ENCODE measurements at regions not wholly inside any gene's neighbourhood (a gene's known extent, or its start where the extent isn't known, plus 50 kb on each side); places are given as distances from the start of the nearest gene placed in this dataset.

DNA sequence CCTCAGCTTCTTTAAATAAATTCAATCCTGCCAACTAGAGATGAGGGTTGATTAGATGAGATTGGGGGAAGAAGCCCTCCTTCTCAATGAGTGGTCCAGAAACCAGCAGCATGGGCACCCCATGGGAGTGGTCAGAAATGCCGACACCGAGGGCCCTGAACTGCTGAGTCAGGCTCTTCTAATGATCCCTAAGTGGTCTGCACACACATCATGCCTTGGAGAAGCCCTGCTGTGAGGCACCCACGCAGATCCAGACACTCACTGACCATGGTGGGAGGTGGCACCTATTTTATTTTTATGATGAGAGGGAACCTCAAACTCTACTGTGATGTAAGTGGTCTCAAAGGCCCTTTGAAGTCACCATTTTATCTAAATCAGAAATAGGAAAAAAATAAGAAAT is 72.3 kb upstream of the BOD1 start:
- Histone ChIP-seq H3K4me3 (no peak overlapping the region), H3K27ac (ENCODE audit: extremely low read depth, low read depth, low read length) (no peak overlapping the region), H3K4me2 (ENCODE audit: insufficient read depth, low read length) (no peak overlapping the region), H4K20me1 (replicated peaks; ENCODE audit: control insufficient read depth, insufficient read depth, low read length) (no peaks in the 10 kb centered on the region), H3K79me2 (ENCODE audit: control insufficient read depth, insufficient read depth, low read length) (no peaks in the 10 kb centered on the region), H3K9ac (ENCODE audit: insufficient read depth in 1 of 2, low read depth in 2 of 2, low read length in 2 of 2) (no peak overlapping the region), H3K9me1 (ENCODE audit: control insufficient read depth, insufficient read depth, low read length) (no peaks in the 10 kb centered on the region), H3K36me3 (ENCODE audit: control insufficient read depth, insufficient read depth, low read length) (no peaks in the 10 kb centered on the region), H3K27me3 (ENCODE audit: control insufficient read depth in 2 of 2, insufficient read depth in 2 of 2, low read length in 2 of 2) (no peaks in the 10 kb centered on the region), H3K4me1 (replicated peaks in 1 of 2; ENCODE audit: control insufficient read depth in 2 of 2, insufficient read depth in 2 of 2, low read length in 2 of 2) (peaks cover 10 to 21% of the 10 kb centered on the region in 2 experiments; a peak in 3 of 5 replicates), H3K9me3 (replicated peaks; ENCODE audit: control insufficient read depth, insufficient read depth, low read depth, low read length) (no peaks in the 10 kb centered on the region; the same call in 1 of the 2 replicates), H2AFZ (ENCODE audit: low read depth, low read length) (peak overlapping the region; percentile 64)
- ChIA-PET CTCF (ENCODE audit: low intra/inter-chr PET ratio) (no interaction called here), POLR2A (interaction anchor here (1.1 to 1.4 kb wide), 3 partner anchors 18 to 165 kb away, joined by 3 to 9 read pairs (median 3); no protein-coding TSS in a partner anchor)
- FAIRE-seq, result peak; percentile 60
- 7% methylated on average over 3 of the region's 3 CpGs for WGBS (ENCODE audit: insufficient coverage, low coverage, missing lambda C conversion rate)
- in situ Hi-C loops (cut with MboI) (no loop called here), intact Hi-C loops (cut with micrococcal nuclease) (no loop called here)
- peak; percentile 63 for ATAC-seq
- DNase-seq (ENCODE audit: extremely low read depth in 1 of 4, low spot score in 3 of 4), result peak; percentile 47 to 62 (median 54)
- no TSS peak for BruUV-seq (replicated peaks)
- TF ChIP-seq SREBF2 (CRISPR knock-in tag; IDR thresholded peaks at IDR 0.05), result no peak
- no peak for TF ChIP-seq ZNF79 (CRISPR knock-in tag; IDR thresholded peaks at IDR 0.05; ENCODE audit: low read depth)
- TF ChIP-seq ZNF239 (CRISPR knock-in tag; IDR thresholded peaks at IDR 0.05), result no peak
- peak; percentile 97 for TF ChIP-seq ZNF316 (IDR thresholded peaks at IDR 0.05)
- TF ChIP-seq ZFP36 (IDR thresholded peaks at IDR 0.05; ENCODE audit: low read depth, low read length, partially characterized antibody), result no peak
- no peak for TF ChIP-seq RFX7 (CRISPR knock-in tag; IDR thresholded peaks at IDR 0.05)
- TF ChIP-seq, protein P1, sequence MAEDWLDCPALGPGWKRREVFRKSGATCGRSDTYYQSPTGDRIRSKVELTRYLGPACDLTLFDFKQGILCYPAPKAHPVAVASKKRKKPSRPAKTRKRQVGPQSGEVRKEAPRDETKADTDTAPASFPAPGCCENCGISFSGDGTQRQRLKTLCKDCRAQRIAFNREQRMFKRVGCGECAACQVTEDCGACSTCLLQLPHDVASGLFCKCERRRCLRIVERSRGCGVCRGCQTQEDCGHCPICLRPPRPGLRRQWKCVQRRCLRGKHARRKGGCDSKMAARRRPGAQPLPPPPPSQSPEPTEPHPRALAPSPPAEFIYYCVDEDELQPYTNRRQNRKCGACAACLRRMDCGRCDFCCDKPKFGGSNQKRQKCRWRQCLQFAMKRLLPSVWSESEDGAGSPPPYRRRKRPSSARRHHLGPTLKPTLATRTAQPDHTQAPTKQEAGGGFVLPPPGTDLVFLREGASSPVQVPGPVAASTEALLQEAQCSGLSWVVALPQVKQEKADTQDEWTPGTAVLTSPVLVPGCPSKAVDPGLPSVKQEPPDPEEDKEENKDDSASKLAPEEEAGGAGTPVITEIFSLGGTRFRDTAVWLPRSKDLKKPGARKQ (CRISPR knock-in tag; IDR thresholded peaks at IDR 0.05), result no peak
- TF ChIP-seq, protein P2, sequence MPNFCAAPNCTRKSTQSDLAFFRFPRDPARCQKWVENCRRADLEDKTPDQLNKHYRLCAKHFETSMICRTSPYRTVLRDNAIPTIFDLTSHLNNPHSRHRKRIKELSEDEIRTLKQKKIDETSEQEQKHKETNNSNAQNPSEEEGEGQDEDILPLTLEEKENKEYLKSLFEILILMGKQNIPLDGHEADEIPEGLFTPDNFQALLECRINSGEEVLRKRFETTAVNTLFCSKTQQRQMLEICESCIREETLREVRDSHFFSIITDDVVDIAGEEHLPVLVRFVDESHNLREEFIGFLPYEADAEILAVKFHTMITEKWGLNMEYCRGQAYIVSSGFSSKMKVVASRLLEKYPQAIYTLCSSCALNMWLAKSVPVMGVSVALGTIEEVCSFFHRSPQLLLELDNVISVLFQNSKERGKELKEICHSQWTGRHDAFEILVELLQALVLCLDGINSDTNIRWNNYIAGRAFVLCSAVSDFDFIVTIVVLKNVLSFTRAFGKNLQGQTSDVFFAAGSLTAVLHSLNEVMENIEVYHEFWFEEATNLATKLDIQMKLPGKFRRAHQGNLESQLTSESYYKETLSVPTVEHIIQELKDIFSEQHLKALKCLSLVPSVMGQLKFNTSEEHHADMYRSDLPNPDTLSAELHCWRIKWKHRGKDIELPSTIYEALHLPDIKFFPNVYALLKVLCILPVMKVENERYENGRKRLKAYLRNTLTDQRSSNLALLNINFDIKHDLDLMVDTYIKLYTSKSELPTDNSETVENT (CRISPR knock-in tag; IDR thresholded peaks at IDR 0.05), result no peak
- TF ChIP-seq NRF1 (conservative IDR thresholded peaks at IDR 0.05 in 1 of 2, IDR thresholded peaks at IDR 0.05 in 1 of 2), result no peak
- TF ChIP-seq, protein P3, sequence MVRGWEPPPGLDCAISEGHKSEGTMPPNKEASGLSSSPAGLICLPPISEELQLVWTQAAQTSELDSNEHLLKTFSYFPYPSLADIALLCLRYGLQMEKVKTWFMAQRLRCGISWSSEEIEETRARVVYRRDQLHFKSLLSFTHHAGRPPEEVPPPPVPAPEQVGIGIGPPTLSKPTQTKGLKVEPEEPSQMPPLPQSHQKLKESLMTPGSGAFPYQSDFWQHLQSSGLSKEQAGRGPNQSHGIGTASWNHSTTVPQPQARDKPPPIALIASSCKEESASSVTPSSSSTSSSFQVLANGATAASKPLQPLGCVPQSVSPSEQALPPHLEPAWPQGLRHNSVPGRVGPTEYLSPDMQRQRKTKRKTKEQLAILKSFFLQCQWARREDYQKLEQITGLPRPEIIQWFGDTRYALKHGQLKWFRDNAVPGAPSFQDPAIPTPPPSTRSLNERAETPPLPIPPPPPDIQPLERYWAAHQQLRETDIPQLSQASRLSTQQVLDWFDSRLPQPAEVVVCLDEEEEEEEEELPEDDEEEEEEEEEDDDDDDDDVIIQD (CRISPR knock-in tag; IDR thresholded peaks at IDR 0.05), result no peak
- no peak for TF ChIP-seq PRDM10 (IDR thresholded peaks at IDR 0.05; ENCODE audit: partially characterized antibody)
- no peak for TF ChIP-seq ZNF212 (CRISPR knock-in tag; IDR thresholded peaks at IDR 0.05)
- peak; percentile 82 for TF ChIP-seq NFE2 (IDR thresholded peaks at IDR 0.05; ENCODE audit: low read depth)
- TF ChIP-seq MAFF (IDR thresholded peaks at IDR 0.05; ENCODE audit: low read length), result peak; percentile 89
- no peak for TF ChIP-seq ZNF311 (CRISPR knock-in tag; IDR thresholded peaks at IDR 0.05)
- TF ChIP-seq SMAD3 (CRISPR knock-in tag; conservative IDR thresholded peaks at IDR 0.05), result no peak

All from K562 (cell line).